CD1c-positive myeloid dendritic cell (primary cell): ENCODE measurements at regions not wholly inside any gene's neighbourhood (a gene's known extent, or its start where the extent isn't known, plus 50 kb on each side); places are given as distances from the start of the nearest gene placed in this dataset.
"Not testable (repeated sequence)": the region's sequence is repeated elsewhere in the genome, so short reads cannot be mapped to it uniquely, and the experiment has no call there.

Source experiments
- DNase-seq: peaks from one replicate; pipeline ENCODE4 v3.0.0-alpha.2; 2016; ENCODE audit errors: extremely low spot score

DNA sequence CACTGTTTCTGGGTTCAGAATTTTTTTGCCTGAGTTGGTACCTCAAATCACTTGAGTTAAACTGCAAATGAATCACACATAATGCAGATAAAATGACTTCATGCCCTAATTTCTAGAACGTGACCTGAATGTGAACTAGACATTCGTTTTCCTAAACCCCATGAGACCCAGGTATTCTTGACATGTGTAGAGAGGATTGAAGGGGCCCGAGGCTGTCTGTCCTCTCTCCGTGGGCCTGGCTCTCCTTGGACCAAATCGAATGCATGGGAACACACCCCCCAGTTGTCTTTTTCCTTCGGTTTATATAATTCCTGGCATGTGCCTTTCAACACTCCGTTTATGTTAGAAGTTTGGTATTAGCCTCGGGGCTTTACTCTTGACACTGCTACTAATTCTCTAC is 262.4 kb upstream of the PLGLB2 start:
- not testable (repeated sequence) for DNase-seq

GRCh38 chr2:87485884-87486283 is 262.0 kb upstream of the PLGLB2 start:
- not testable (repeated sequence) for DNase-seq

GRCh38 chr2:87486413-87486812 is 261.5 kb upstream of the PLGLB2 start:
- not testable (repeated sequence) for DNase-seq

DNA sequence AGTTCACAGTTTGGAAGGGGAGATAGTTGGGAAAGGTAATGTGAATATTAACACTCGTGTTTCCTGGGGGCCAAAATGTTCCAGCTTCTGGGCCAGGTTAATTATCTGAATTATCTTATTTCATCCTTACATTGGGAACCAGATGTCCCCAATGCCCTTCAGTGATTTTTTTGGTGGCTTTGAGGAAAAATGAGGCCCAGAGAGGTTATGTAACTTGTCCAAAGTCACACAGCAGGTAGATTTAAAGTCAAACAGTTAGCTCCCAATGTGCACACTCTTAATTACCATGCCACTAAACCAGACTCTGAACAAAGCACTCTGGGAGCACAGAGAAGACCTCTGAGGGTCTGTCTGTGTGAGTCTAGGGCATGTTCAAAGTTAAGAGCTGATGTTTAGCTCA is 259.9 kb upstream of the PLGLB2 start:
- DNase-seq, result not testable (repeated sequence)

DNA sequence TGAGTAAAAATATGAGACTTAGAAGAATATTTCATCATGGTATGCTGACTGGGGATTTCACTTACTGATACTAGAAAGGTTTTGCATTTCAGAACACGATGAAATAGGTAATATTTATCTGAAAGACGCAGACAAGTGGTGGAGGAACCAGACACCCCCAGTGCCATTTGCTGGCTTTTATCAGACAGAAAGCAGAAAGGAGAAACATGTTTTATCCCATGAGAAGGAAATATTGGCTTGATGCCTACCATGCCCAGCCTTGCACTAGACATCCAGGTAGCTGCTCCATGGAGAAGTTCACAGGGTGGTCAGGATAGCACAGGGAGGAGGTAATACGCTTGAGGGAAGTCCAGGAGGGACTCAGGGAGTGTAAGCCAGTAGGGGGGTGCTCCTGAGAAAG is 258.9 kb upstream of the PLGLB2 start:
- DNase-seq, result not testable (repeated sequence)

DNA sequence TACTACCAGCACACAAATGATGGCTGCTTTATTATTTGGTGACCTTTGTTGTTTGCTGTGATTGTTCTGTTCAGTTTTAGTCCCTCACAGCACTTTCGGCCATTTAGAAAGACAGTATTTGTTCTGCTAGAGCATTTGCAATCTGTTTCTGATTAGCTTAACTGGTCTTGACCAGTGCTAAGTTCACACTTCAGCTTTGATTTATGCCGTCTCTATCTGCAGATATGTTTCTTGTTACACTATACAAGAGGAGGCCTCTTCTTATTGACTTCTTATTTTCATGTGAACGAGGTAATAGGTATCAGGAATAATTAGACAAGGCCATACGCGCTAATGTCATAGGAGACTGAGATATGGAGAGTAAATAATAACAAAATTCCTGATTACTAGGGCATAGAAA is 253.0 kb upstream of the PLGLB2 start:
- not testable (repeated sequence) for DNase-seq

- not testable (repeated sequence) for DNase-seq
Measured at GRCh38 chr2:87495455-87495854, 252.4 kb upstream of the PLGLB2 start.

DNA sequence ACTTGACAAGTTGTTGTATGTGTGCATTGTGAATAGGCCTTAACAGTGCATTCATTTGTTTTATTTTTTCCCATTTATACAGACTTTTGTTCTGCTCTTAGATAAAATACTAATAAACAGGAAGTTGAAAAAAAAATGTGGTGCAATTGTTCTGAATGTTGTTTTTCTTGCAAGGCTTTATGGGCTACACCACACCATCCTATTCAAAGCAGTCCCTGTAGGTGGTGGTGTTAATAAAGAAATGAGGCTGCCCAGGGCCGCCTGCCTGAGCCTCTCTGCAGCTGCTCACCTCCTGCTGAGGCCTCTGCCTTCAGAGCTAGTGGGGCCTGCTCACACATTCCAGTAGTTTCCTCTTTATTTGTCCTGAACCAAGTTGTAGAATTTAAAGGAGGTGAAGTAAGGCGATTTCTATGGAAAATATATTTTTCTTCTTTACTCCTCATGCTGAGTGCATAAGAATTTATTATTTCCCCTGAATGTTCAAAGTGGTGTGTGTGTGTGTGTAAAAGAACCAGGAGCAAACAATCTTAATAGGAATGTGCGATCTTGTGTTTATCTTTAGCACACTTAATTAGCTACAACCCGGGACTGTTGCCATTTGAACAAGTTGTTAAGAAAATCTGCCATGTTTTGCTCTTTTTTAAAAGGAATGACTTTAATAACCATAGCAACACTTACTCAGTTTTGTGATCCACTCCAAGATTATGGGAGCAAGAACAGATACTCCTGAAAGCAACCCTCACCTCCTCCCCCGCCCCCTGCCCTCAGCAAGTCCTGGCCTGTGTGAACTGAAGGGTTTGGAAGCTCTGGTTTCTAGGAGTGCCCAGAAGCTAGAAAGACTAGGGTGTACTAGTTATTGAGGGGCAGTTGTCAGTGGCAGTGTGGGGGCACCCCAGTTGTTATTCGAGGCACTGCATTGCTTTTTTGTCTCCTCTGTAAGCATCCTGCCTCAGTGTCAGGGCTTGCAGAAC is 251.6 kb upstream of the PLGLB2 start:
- peak; percentile 54 for DNase-seq

GRCh38 chr2:87497135-87497534 is 250.8 kb upstream of the PLGLB2 start:
- not testable (repeated sequence) for DNase-seq

GRCh38 chr2:87497700-87498099 is 250.2 kb upstream of the PLGLB2 start:
- DNase-seq, result not testable (repeated sequence)

DNA sequence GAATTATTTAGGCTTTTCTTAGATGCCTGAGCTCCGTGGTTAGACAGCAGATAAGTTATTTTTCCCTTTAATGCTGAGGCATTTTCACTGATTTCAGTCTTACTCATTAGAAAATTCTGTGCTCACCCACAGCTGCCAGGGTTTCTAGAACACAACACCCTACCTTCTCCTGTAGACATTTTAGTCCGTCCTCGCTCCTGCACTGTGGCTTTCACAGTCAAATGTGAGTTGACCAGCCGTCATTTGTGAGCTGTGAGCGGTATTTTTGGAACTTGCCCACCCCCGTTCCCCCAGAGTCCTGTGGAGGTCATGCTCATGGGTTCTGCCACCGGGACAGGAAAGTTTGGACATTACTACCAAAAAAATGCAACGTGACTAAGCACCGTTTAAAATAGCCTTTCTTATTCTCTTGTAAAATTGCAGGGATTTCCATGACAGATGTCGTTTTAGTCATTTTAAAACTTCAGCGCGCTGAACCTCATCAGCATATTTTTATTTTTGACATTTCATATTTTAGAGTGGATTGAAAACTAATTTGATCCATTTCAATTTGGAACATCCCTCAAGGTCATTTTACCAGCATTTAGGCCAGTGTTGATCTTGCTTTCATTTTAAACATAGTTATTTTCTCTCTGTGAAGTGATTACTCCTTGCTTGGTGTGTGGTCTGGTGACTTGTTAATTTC is 249.6 kb upstream of the PLGLB2 start:
- DNase-seq, result not testable (repeated sequence)

- not testable (repeated sequence) for DNase-seq
Measured at GRCh38 chr2:87498854-87499238, 249.0 kb upstream of the PLGLB2 start.

DNA sequence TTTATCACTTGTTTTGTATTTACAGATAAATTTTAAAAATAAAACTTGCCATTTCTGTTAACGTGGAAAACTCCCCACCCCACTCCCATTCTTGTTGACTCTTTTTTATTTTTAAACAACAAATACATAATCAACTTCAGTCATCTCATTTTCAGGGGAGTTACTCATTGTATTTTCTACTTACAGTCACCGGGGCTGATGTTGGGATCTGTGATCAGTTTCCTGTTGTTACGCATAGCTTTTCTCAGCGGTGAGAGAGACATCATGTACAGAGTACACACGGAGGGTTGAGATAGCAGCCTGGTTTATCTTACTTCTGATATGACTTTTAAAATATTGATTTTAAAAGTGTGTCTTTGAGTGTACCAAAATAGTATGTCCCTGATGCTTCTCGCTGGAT is 248.0 kb upstream of the PLGLB2 start:
- not testable (repeated sequence) for DNase-seq

GRCh38 chr2:87500421-87500820 is 247.5 kb upstream of the PLGLB2 start:
- DNase-seq, result not testable (repeated sequence)

DNA sequence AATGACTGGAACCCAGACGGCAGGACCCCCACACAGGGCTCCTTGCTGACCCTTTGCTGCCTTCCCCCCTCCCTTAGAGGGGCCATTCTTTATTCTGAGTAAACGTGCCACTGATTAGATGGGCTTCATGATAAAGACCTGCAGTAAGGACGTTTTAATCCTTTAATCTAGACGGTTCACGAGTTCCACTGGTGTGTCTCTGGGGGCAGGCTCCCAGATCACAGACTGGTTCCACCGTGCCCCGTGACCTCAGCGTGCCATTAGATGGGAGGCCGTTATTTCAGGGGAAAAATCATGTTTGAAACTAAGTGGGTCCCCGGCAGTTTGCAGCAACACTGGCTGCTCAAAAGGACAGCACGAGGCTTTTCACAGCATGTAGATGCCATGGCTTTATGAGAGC is 246.9 kb upstream of the PLGLB2 start:
- not testable (repeated sequence) for DNase-seq

- DNase-seq, result not testable (repeated sequence)
Measured at GRCh38 chr2:87502948-87503347, 244.9 kb upstream of the PLGLB2 start.

- not testable (repeated sequence) for DNase-seq
Measured at GRCh38 chr2:87505239-87505638, 242.6 kb upstream of the PLGLB2 start.

DNA sequence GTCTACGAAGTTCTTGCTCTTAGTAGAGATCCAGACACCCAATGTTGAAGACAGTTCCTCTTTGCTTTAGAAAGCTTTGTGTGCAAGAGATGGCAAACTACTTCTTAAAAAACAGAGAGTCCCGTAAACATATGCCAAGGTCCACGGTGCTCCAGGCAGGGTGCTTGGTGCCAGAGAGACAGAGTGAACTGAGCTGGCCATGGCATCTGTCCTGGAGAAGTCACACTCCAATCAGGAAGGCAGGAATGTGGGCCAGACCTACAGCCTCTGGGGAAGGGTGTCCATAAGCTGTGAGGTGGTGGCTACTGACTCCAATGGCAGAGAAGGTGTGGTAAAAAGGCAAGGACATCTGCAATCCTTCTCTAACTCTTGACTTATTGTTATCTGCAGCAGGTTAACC is 242.0 kb upstream of the PLGLB2 start:
- not testable (repeated sequence) for DNase-seq

GRCh38 chr2:87507378-87508348 is 240.2 kb upstream of the PLGLB2 start:
- DNase-seq, result not testable (repeated sequence)

GRCh38 chr2:87511195-87511778 is 236.6 kb upstream of the PLGLB2 start:
- not testable (repeated sequence) for DNase-seq
